PC-3 (cell line): ENCODE measurements at regions not wholly inside any gene's neighbourhood (a gene's known extent, or its start where the extent isn't known, plus 50 kb on each side); places are given as distances from the start of the nearest gene placed in this dataset.

Source experiments
- CTCF ChIP-seq: fragments of 300-600 bp; sonication (generic); conservative IDR thresholded peaks from 2 replicates; pipeline ENCODE4 v1.5.1; 2017; ENCODE audit warnings: antibody characterized with exemption, low read depth, mild to moderate bottlenecking, low read length
- EZH2 ChIP-seq: fragments of 300-600 bp; sonication (generic); IDR thresholded peaks from one replicate; pipeline ENCODE4 v1.6.1; 2017; ENCODE audit warnings: antibody characterized with exemption, mild to moderate bottlenecking, low read length; ENCODE audit not compliant: unreplicated experiment
- EZH2phosphoT487 ChIP-seq: fragments of 300-600 bp; sonication (generic); IDR thresholded peaks from 2 replicates; pipeline ENCODE4 v1.6.1; 2018; ENCODE audit warnings: mild to moderate bottlenecking, antibody characterized with exemption, low read length, borderline replicate concordance

GRCh38 chr2:41774011-41774605 lies 273.7 kb upstream of the PKDCC start:
- no peak for TF ChIP-seq CTCF
- TF ChIP-seq EZH2 = no peak
- TF ChIP-seq EZH2phosphoT487 = no peak
